Spleen (tissue), 11 donors: ENCODE measurements at regions not wholly inside any gene's neighbourhood (a gene's known extent, or its start where the extent isn't known, plus 50 kb on each side); places are given as distances from the start of the nearest gene placed in this dataset.

Experiments
- DNase-seq: peaks from one replicate; pipeline ENCODE4 v3.0.0-alpha.2; 2020
- H3K27ac ChIP-seq, 8 donors: fragments of 200-600 bp; sonication (generic) in 7 of 8; 1 replicate in 4 of 8; 2 replicates in 4 of 8; pipeline versions ENCODE4 v1.5.0 to v1.8.0; 2016 to 2021; ENCODE audit warnings: inconsistent platforms in 4 of 8, mild to moderate bottlenecking in 4 of 8, moderate library complexity in 1 of 8
- H3K27me3 ChIP-seq, 7 donors: fragments of 200-600 bp; sonication (generic) in 6 of 7; replicated peaks in 1 of 7; 1 replicate in 4 of 7; 2 replicates in 3 of 7; pipeline versions ENCODE4 v1.5.0 to v1.8.0; 2016 to 2021; ENCODE audit warnings: inconsistent platforms in 3 of 7, mild to moderate bottlenecking in 1 of 7
- H3K36me3 ChIP-seq, 6 donors: fragments of 200-600 bp; sonication (generic) in 5 of 6; 1 replicate in 4 of 6; 2 replicates in 2 of 6; pipeline versions ENCODE4 v1.5.0 to v1.8.0; 2016 to 2021; ENCODE audit warnings: inconsistent platforms in 2 of 6
- H3K4me1 ChIP-seq, 6 donors: fragments of 200-600 bp; sonication (generic) in 5 of 6; 1 replicate in 3 of 6; 2 replicates in 3 of 6; pipeline versions ENCODE4 v1.5.0 to v1.8.0; 2016 to 2021; ENCODE audit warnings: inconsistent platforms in 3 of 6
- H3K4me3 ChIP-seq, 8 donors: fragments of 200-600 bp; sonication (generic) in 7 of 8; 1 replicate in 4 of 8; 2 replicates in 4 of 8; pipeline versions ENCODE4 v1.5.0 to v1.8.0; 2016 to 2021; ENCODE audit warnings: inconsistent platforms in 4 of 8, mild to moderate bottlenecking in 4 of 8, moderate library complexity in 2 of 8
- H3K9me3 ChIP-seq, 8 donors: fragments of 200-600 bp; sonication (generic) in 7 of 8; 1 replicate in 4 of 8; 2 replicates in 4 of 8; pipeline versions ENCODE4 v1.5.0 to v1.8.0; 2016 to 2021; ENCODE audit warnings: inconsistent platforms in 4 of 8
- CTCF ChIP-seq, 11 experiments: fragments of 200-600 bp in 7 of 11; fragments of 450-650 bp in 4 of 11; sonication (generic) in 4 of 11; IDR thresholded peaks in 8 of 11; conservative IDR thresholded peaks in 3 of 11; 1 replicate in 7 of 11; 2 replicates in 4 of 11; pipeline versions ENCODE4 v1.4.0 to v1.8.0; 2016 to 2021; ENCODE audit warnings: antibody characterized with exemption in 11 of 11, inconsistent platforms in 4 of 11, mild to moderate bottlenecking in 1 of 11
- POLR2A ChIP-seq, 3 donors: fragments of 450-650 bp; IDR thresholded peaks; one replicate each; pipeline ENCODE4 v1.5.1; 2017; ENCODE audit warnings: antibody characterized with exemption in 3 of 3, mild to moderate bottlenecking in 1 of 3
- POLR2AphosphoS5 ChIP-seq, 3 donors: sonication (generic); formaldehyde crosslinking; IDR thresholded peaks; one replicate each; pipeline ENCODE4 v1.5.1; 2017; ENCODE audit warnings: antibody characterized with exemption in 3 of 3
- WGBS, 5 donors: extraction: QIAGEN DNeasy Blood & Tissue Kit in 3 of 5; methylation state at CpG; one replicate each; pipeline versions ENCODE4 v1.1.5 to v1.1.7; 2013 to 2018; 5-methylcytosine and 5-hydroxymethylcytosine counted together
- intact Hi-C: fragments of 100-400 bp; cut with DNase I; formaldehyde crosslinking; loops from one replicate; pipeline ENCODE4 v1.15.0; 2023; ENCODE audit warnings: low total_unique reads
- donor health status: healthy with polysubstance abuse.
- donor health status: DM: no; HTN: no; CAD: no; lungs with moderate emphysema.
- donor health status: DM: no; HTN: no; CAD: no.
- donor health status: Bipolar disorder and iron deficiency.
- donor health status: healthy.
- donor health status: DM: no; HTN: no; CAD: no.
- donor health status: DM: yes; HTN: yes; CAD: no.

- intact Hi-C loops: no loop called here
- DNase-seq: peak; percentile 69
- WGBS, 5 donors: 65 to 81% (median 70%) methylated on average over 15 to 16 of the region's 16 CpGs
- TF ChIP-seq CTCF (IDR thresholded peaks at IDR 0.05 in 8 of 11, conservative IDR thresholded peaks at IDR 0.05 in 3 of 11) (no peak), POLR2AphosphoS5 (IDR thresholded peaks at IDR 0.05) (no peak), POLR2A (IDR thresholded peaks at IDR 0.05) (no peak)
- Histone ChIP-seq H3K27me3 (peaks cover 0 to 82% (median 11%) of the 10 kb centered on the region in 7 donors), H3K27ac (peak overlapping the region in 1 of 8 donors; percentile 48), H3K9me3 (no peaks in the 10 kb centered on the region), H3K36me3 (no peaks in the 10 kb centered on the region), H3K4me3 (no peak overlapping the region), H3K4me1 (peaks cover 4 to 43% (median 28%) of the 10 kb centered on the region in 6 donors)
These were observed 169.0 kb upstream of the RTL1 start for GRCh38 chr14:101072531-101072930.

- H3K4me1 ChIP-seq: peaks cover 4 to 45% (median 31%) of the 10 kb centered on the region in 6 donors
- H3K9me3 ChIP-seq: no peaks in the 10 kb centered on the region
- no peaks in the 10 kb centered on the region for H3K36me3 ChIP-seq
- H3K4me3 ChIP-seq: no peak overlapping the region
- WGBS, 5 donors: 46 to 63% (median 54%) methylated on average over 12 to 28 of the region's 28 CpGs
- TF ChIP-seq POLR2A (IDR thresholded peaks at IDR 0.05) (no peak), CTCF (IDR thresholded peaks at IDR 0.05 in 8 of 11, conservative IDR thresholded peaks at IDR 0.05 in 3 of 11) (no peak), POLR2AphosphoS5 (IDR thresholded peaks at IDR 0.05) (peak in 1 of 3 donors; percentile 25)
- H3K27ac ChIP-seq: peak overlapping the region in 2 of 8 donors; percentile 28 to 48
- DNase-seq: peak; percentile 70
- intact Hi-C loops: no loop called here
- peaks cover 0 to 88% (median 14%) of the 10 kb centered on the region in 7 donors for H3K27me3 ChIP-seq
These were observed 169.5 kb upstream of the RTL1 start for GRCh38 chr14:101072945-101073597.

GRCh38 chr14:101073598-101073965, 170.1 kb upstream of the RTL1 start:
- WGBS, 5 donors: 32 to 78% (median 65%) methylated on average over 4 to 7 of the region's 7 CpGs
- peak; percentile 56 for DNase-seq
- Histone ChIP-seq H3K27ac (no peak overlapping the region), H3K27me3 (peaks cover 0 to 88% (median 16%) of the 10 kb centered on the region in 7 donors), H3K4me3 (no peak overlapping the region), H3K4me1 (peaks cover 4 to 40% (median 27%) of the 10 kb centered on the region in 6 donors), H3K36me3 (no peaks in the 10 kb centered on the region), H3K9me3 (no peaks in the 10 kb centered on the region)
- no peak for TF ChIP-seq POLR2A (IDR thresholded peaks at IDR 0.05)
- no peak for TF ChIP-seq CTCF (IDR thresholded peaks at IDR 0.05 in 8 of 11, conservative IDR thresholded peaks at IDR 0.05 in 3 of 11)
- TF ChIP-seq POLR2AphosphoS5 (IDR thresholded peaks at IDR 0.05): no peak
- intact Hi-C loops: no loop called here

- TF ChIP-seq POLR2AphosphoS5 (IDR thresholded peaks at IDR 0.05): no peak
- TF ChIP-seq POLR2A (IDR thresholded peaks at IDR 0.05): no peak
- TF ChIP-seq CTCF (IDR thresholded peaks at IDR 0.05 in 8 of 11, conservative IDR thresholded peaks at IDR 0.05 in 3 of 11): no peak
- intact Hi-C loops: no loop called here
- Histone ChIP-seq H3K9me3 (no peaks in the 10 kb centered on the region), H3K4me1 (peaks cover 4 to 32% (median 21%) of the 10 kb centered on the region in 6 donors), H3K4me3 (no peak overlapping the region), H3K36me3 (no peaks in the 10 kb centered on the region), H3K27me3 (peaks cover 0 to 88% (median 20%) of the 10 kb centered on the region in 7 donors), H3K27ac (no peak overlapping the region)
- 81 to 88% (median 86%) methylated on average over 11 to 13 of the region's 13 CpGs for WGBS, 5 donors
- peak; percentile 65 for DNase-seq
These were observed 170.9 kb upstream of the RTL1 start for GRCh38 chr14:101074196-101075024.
